NCI-H187 (cell line): ENCODE measurements at regions not wholly inside any gene's neighbourhood (a gene's known extent, or its start where the extent isn't known, plus 50 kb on each side); places are given as distances from the start of the nearest gene placed in this dataset.

Experiments used
- DNase-seq, 2 experiments: peaks; one replicate each; lab custom pipeline; 2025; lab: John Stamatoyannopoulos, UW

DNA sequence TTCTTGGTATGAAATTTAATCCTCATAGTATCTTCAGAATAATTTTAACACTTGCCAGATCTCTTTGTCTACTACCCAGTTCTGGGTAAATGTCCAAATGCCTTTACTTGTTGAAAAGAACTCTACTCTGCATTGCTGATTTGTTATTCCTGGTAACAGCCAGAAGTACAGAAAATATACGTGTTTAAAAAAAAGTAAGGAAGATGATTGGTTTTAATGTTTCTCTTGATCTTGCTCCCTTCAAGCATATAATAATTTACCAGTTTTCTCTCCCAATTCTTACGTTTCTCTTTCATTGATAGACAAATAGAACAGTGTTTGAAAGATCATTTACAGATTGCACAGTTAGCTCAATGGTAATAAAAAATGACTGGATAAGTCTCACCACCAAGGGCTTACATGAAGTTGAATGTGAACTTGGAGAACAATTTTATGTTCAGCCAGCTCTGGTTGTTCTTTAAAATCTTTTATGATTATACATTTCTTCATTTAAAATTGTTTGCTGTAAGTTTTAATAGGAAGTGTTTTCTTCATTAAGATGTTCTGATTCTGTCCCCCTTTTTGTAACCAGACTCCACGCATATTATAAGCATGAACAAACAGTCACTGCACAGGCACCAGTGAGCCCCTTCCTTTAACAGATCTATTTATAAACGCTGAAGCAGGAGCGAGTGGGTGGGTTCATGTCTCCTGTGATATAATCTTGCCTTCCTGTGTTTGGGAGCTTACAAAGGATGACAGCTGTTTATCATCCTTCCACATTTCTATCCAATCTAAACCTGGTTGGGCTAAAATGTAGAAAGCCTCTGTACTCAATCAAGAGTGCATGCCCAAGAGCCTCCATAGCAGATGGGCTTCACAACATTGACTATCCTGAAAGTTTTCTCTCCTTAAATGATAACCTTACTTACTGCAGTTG, 299.5 kb downstream of the PRL start:
- DNase-seq, result no peak

GRCh38 chr6:21998582-21998981, 298.3 kb downstream of the PRL start:
- DNase-seq, result no peak

- DNase-seq, result no peak
Measured at GRCh38 chr6:21999012-21999528, 297.8 kb downstream of the PRL start.

DNA sequence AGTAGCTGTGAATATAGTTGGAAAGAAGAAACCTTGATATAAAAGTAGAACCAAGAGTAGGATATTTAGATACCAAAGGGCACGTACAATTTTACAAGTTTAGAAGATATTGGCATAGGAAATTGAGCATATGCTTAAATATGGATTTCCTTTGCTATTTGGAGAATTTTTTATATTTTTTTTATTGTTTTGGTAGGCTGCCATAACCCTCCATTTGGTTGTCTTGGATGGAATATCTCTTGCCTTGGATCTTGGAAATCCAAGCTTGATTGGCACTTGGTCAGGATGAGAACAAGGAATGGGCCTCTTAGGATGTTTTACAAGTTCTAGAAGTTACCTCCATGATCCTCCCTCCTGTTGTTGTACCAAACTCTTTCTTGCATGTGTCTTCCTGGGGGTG, 297.1 kb downstream of the PRL start:
- no peak for DNase-seq

GRCh38 chr6:22001396-22002027, 295.3 kb downstream of the PRL start:
- DNase-seq, result no peak

DNA sequence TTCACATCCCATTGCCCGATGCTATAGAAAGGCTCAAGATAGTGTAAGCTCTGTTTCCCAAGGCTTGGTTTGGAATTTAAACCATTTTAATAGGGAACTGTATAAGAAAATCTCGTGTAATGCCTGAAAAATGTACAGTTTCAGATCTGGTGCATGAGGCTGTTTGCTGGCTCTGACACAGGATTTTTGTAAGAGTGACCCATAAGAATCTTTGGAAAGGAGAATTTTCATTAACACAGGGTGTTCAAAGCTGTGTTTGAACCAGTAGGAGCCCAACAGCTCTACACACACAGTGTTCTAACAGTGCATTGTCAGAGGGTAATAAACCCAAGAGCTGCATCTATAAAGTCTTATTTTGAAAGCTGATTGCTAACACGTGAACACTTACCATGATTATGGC, 293.5 kb downstream of the PRL start:
- no peak for DNase-seq

DNA sequence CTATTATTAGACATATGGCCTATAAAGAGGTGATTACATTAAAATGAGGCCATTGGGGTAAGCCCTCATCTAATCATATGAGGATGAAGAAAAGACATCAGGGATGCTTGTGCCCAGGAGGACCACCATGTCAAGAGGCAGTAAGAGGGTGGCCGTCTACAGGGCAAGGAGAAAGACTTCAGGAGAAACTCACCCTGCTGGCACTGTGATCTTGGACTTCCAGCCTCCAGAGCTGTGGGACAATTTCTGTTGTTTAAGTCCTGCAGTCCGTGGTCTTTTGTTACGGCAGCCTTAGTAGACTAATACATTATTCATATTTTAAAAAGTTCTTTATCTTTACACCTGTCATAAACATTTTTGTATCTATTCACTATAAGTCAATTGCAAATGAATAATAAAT, 290.0 kb downstream of the PRL start:
- DNase-seq, result no peak

- DNase-seq, result no peak
Measured at GRCh38 chr6:22007469-22007868, 289.4 kb downstream of the PRL start.

DNA sequence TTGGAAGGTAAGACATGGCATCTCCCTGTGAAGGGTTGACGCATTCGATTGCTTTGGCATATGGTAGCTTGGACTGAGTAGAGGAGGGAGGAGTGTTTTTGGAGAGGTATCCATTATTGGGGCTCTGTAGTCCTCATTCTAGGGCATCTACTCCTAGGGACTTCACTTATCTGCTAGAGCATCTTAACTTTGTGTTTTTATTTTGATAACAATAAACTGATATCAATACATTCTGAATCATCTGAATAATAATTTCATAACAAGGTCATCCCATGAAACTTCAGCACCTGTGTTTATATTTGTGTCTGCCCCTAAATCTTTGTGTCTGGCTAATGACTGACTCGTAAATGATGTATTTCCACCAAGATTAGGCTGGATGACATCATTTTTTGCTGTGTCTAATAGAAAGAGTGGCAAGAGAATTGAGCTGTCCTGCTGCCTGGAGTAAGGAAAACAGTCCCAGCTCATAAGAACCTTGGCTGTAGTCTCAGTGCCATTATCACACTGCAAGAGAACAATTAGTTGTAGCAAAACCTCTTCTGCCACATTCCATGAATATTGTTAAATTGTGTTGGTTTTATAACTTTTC, 288.5 kb downstream of the PRL start:
- no peak for DNase-seq

- no peak for DNase-seq
Measured at GRCh38 chr6:22010102-22010501, 286.7 kb downstream of the PRL start.

DNA sequence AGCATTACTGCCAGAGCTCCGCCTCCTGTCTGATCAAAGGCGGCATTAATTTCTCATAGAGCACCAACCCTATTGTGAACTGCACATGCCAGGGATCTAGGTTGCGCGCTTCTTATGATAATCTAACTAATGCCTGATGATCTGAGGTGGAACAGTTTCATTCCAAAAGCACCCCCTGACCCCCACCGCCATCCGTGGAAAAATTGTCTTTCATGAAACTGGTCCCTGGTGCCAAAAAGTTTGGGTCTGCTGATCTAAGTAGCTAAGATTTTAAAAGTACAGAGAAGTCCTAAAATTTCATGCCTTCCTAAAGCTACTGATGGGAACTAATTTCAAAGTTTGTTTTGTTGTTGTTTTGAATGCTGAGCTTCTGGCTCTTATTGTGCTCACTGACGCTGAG, 281.6 kb downstream of the PRL start:
- no peak for DNase-seq

DNA sequence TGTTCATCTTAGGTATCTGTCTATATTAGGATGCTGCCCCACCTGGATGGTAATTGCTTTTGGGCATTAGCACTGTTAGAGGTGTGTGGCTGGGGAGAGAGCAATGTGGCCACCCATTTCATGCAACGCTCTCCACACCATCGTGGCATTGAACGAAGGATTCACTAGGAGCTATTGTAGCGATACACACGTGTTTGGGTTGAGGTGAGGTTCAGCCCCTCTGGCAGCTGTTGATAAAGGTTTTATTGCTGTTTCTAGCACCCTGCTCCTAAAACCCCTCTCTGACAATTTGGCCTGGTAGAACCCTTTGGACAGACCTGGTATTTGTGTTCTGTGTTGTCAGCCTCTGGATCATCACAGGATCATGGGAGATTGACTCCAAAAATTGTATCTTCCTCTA, 280.9 kb downstream of the PRL start:
- DNase-seq, result no peak

- DNase-seq, result no peak
Measured at GRCh38 chr6:22017272-22017671, 279.6 kb downstream of the PRL start.

- DNase-seq, result no peak
Measured at GRCh38 chr6:22017766-22018165, 279.1 kb downstream of the PRL start.

- DNase-seq, result no peak
Measured at GRCh38 chr6:22019857-22020256, 277.0 kb downstream of the PRL start.

- DNase-seq, result no peak
Measured at GRCh38 chr6:22020299-22021003, 276.4 kb downstream of the PRL start.

DNA sequence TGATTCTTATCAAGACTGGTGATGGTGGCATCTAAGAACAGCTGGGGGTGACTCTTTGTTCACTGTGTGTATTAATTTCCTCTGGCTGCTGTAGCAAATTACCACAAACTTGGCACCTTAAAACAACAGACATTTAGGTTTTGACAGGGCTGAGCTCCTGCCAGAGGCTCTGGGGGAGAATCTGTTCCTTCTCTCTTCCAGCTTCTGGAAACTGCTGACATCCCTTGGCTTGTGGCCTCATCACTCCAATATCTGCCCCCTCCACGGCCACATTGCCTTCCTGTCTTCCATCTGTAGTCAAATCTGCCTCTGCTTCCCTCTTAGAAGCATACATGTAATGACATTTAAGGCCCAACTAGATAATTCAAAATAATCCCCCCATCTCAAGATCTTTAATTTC, 274.9 kb downstream of the PRL start:
- no peak for DNase-seq

- no peak for DNase-seq
Measured at GRCh38 chr6:22023937-22024336, 272.9 kb downstream of the PRL start.

DNA sequence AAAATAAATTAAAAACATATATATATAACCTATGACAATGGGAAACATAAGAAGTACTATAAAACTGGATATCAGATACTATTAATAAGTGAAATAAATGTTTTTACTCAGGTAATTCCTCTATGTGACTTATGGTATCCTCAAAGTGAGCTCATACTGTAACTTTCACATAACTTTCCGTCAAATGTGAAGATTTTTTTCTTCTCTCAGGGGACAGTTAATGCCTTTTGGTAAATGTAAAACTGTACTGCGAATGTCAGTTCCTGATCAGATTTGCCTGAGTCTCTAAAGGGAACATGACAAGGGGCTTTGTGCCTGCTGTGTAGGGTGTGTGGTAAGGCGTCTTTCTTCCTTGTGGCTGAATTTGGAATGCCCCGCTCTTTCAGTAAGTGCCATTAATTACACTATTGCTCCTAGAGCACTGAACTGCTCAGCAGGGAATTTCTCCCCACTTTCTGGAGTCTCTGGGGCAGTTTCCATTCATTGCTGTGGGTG, 271.8 kb downstream of the PRL start:
- no peak for DNase-seq

- no peak for DNase-seq
Measured at GRCh38 chr6:22025468-22026163, 271.2 kb downstream of the PRL start.

- no peak for DNase-seq
Measured at GRCh38 chr6:22026164-22026678, 270.6 kb downstream of the PRL start.
